Brain microvascular endothelial cell (primary cell): ENCODE measurements at regions not wholly inside any gene's neighbourhood (a gene's known extent, or its start where the extent isn't known, plus 50 kb on each side); places are given as distances from the start of the nearest gene placed in this dataset.

Experiments used
- DNase-seq: peaks from one replicate; pipeline ENCODE4 v3.0.0-alpha.2; 2020
- H3K27ac ChIP-seq: fragments of 250-450 bp; sonication (Bioruptor Pico); 2 replicates; pipeline ENCODE4 v1.5.1; 2020; ENCODE audit warnings: mild to moderate bottlenecking, moderate library complexity
- H3K27me3 ChIP-seq: fragments of 250-450 bp; sonication (Bioruptor Pico); replicated peaks from 2 replicates; pipeline ENCODE4 v1.5.1; 2020; ENCODE audit warnings: mild to moderate bottlenecking
- H3K36me3 ChIP-seq: fragments of 250-450 bp; sonication (Bioruptor Pico); replicated peaks from 2 replicates; pipeline ENCODE4 v1.5.1; 2020; ENCODE audit warnings: mild to moderate bottlenecking
- H3K4me3 ChIP-seq: 2 replicates; pipeline ENCODE4 v1.5.1; 2011; ENCODE audit warnings: low read depth, mild to moderate bottlenecking, control low read depth, low read length, moderate library complexity
- CTCF ChIP-seq: IDR thresholded peaks from 2 replicates; pipeline ENCODE4 v1.5.1; 2011; ENCODE audit warnings: low read depth, mild to moderate bottlenecking, moderate library complexity, low read length, control low read depth, inconsistent platforms; ENCODE audit errors: missing control alignments
- in situ Hi-C: cut with HindIII; loops from 2 replicates; pipeline ENCODE4 v1.10.0; 2017; ENCODE audit warnings: low sequenced_read_pairs, low pct_ligation_motif_present

GRCh38 chr6:80535914-80536565 is 429.6 kb downstream of the BCKDHB start:
- Histone ChIP-seq H3K4me3 (no peak overlapping the region), H3K36me3 (no peaks in the 10 kb centered on the region), H3K27ac (peak overlapping the region; percentile 35), H3K27me3 (no peaks in the 10 kb centered on the region)
- TF ChIP-seq CTCF, result no peak
- in situ Hi-C loops, result no loop called here
- DNase-seq, result no peak

GRCh38 chr6:80531681-80532619 is 425.5 kb downstream of the BCKDHB start:
- Histone ChIP-seq H3K4me3 (no peak overlapping the region), H3K27me3 (no peaks in the 10 kb centered on the region), H3K27ac (no peak overlapping the region), H3K36me3 (no peaks in the 10 kb centered on the region)
- no peak for DNase-seq
- in situ Hi-C loops, result no loop called here
- TF ChIP-seq CTCF, result no peak

GRCh38 chr6:80530103-80530502 is 423.6 kb downstream of the BCKDHB start:
- Histone ChIP-seq H3K27me3 (no peaks in the 10 kb centered on the region), H3K27ac (no peak overlapping the region), H3K4me3 (no peak overlapping the region), H3K36me3 (no peaks in the 10 kb centered on the region)
- in situ Hi-C loops, result no loop called here
- DNase-seq, result no peak
- TF ChIP-seq CTCF, result no peak

GRCh38 chr6:80528115-80528514 is 421.6 kb downstream of the BCKDHB start:
- no peaks in the 10 kb centered on the region for H3K36me3 ChIP-seq
- no peak for DNase-seq

GRCh38 chr6:80527552-80528052 is 421.1 kb downstream of the BCKDHB start:
- Histone ChIP-seq H3K27me3 (no peaks in the 10 kb centered on the region), H3K4me3 (no peak overlapping the region), H3K27ac (no peak overlapping the region), H3K36me3 (no peaks in the 10 kb centered on the region)
- no peak for TF ChIP-seq CTCF
- no peak for DNase-seq
- in situ Hi-C loops, result no loop called here

More at GRCh38 chr6:80528115-80528514, 421.6 kb downstream of the BCKDHB start:
- no peaks in the 10 kb centered on the region for H3K27me3 ChIP-seq
- H3K27ac ChIP-seq, result no peak overlapping the region
- no peak overlapping the region for H3K4me3 ChIP-seq
- in situ Hi-C loops, result no loop called here
- no peak for TF ChIP-seq CTCF
